Non-pigmented ciliary epithelial cell (primary cell): ENCODE measurements at regions not wholly inside any gene's neighbourhood (a gene's known extent, or its start where the extent isn't known, plus 50 kb on each side); places are given as distances from the start of the nearest gene placed in this dataset.

Experiments
- DNase-seq: peaks from one replicate; pipeline ENCODE4 v3.0.0-alpha.2; 2010; ENCODE audit warnings: low read depth

- no peak for DNase-seq
Observed at GRCh38 chr1:229114315-229114714, 156.6 kb upstream of the RAB4A start.

DNA sequence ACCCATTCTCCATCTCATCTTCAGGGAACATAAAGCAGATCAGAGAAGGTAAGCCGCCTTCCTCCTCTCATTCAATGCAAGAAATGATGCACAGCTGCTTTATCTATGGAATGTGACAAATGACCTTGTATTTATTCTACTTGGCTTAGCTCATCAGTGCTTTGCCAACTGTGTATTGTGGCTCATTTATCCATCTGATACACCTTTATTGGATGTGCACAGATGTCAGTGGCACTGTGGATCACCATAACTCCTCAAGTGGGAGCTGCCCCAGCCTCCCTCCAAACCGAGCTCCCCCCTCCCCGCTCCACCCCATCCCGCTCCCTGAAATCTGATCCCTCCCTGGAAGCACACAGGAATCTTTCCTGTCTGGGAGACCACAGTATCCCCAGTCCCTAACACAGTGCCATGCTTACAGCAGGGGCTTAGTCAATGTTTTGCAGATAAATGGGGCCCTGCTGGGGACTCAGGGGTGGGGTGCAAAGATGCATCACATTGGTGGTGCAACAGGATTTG is 156.0 kb upstream of the RAB4A start:
- DNase-seq, result no peak

DNA sequence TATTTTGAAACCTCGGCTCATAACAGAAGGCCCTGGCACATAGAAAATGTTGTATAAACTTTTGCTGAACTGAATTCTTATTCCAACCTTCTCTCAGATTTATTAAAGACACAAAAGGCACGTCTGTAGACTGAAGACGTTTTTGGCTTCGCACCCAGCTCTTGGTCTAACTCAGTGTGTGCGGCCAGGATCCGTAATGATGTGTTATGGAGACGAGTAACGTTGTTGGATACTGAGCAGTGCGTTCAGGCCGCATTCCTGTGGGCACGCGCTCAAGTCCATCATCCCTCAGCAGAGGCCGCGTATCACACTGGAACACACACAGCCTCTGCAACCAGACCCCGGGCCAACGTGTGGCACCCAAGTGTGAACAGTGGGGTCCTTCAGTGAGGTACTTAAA is 154.8 kb upstream of the RAB4A start:
- DNase-seq, result no peak

DNA sequence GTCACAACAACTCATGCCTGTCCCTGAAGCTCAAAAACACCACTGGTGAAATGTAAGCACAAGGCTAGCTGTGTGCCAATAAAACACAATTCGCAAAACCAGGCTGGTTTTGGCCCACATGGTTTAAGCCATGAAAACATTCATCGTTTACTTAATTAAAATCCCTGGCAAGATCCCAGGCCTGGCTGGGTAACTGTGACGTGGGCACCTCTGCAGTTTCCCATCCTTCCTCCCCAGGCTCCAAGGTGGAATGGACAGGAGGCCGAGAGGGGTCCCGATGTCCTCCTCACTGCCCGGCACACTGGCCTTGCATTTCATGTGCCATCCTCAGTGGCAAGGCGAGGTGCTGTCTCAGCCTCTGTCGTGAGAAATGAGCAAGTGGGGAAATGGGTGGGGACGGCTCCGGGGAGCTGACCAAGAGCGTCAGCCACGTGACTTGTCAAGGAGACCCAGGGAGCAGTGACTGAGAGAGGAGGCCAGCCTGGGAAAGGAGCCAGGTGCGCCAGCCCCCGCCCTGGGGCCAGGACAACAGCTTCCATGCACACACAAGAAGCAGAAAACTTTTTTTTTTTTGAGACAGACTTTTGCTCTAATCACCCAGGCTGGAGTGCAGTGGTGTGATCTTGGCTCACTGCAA is 153.1 kb upstream of the RAB4A start:
- no peak for DNase-seq

GRCh38 chr1:229118477-229119061 is 152.3 kb upstream of the RAB4A start:
- no peak for DNase-seq

DNA sequence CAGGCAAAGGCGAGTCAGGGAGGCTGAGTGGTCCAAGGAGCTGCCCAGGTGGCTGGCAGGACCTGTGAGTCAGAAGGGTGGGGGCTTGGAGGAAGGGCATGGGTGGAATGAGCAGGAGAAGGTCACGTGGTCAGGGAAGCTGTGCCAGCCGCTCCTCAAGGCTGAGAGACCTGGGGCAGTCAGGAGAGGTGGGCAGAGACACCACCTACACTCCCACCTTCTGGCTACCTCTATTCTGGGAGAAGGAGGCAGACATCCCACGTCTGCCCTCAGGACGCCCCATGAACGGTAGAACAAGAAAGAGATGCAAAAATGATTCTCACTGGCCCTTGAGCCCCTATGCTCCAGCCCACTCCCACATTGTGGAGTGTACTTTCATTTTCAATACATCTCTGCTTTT is 151.8 kb upstream of the RAB4A start:
- DNase-seq, result no peak

GRCh38 chr1:229119876-229120275 is 151.0 kb upstream of the RAB4A start:
- no peak for DNase-seq

GRCh38 chr1:229121845-229122436 is 149.0 kb upstream of the RAB4A start:
- no peak for DNase-seq

GRCh38 chr1:229122606-229123005 is 148.3 kb upstream of the RAB4A start:
- DNase-seq, result no peak

GRCh38 chr1:229124116-229124515 is 146.8 kb upstream of the RAB4A start:
- DNase-seq, result no peak

- DNase-seq, result no peak
Observed at GRCh38 chr1:229124520-229125124, 146.3 kb upstream of the RAB4A start.

DNA sequence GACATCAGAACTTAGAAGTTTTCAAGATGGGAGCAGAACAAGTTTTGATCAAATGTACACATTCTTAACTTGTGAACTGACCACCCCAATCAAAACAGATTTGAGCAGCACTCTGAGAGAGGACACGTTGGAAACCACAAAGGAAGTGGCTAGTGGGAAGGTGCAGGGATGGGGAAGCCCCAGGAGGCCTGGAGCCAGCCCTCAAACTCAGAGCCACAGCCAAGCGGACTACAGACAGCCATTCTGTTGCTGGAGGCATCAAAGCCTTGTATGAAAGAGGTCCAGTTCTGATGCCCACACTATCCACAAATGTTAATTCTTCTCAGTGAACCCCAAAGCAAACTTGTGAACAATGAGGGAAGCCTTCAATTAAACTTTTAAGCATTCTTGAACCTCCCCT is 143.6 kb upstream of the RAB4A start:
- DNase-seq, result peak; percentile 15

GRCh38 chr1:229128066-229128608 is 142.8 kb upstream of the RAB4A start:
- DNase-seq, result no peak

GRCh38 chr1:229129301-229130027 is 141.4 kb upstream of the RAB4A start:
- no peak for DNase-seq

- no peak for DNase-seq
Observed at GRCh38 chr1:229130028-229130668, 140.8 kb upstream of the RAB4A start.

DNA sequence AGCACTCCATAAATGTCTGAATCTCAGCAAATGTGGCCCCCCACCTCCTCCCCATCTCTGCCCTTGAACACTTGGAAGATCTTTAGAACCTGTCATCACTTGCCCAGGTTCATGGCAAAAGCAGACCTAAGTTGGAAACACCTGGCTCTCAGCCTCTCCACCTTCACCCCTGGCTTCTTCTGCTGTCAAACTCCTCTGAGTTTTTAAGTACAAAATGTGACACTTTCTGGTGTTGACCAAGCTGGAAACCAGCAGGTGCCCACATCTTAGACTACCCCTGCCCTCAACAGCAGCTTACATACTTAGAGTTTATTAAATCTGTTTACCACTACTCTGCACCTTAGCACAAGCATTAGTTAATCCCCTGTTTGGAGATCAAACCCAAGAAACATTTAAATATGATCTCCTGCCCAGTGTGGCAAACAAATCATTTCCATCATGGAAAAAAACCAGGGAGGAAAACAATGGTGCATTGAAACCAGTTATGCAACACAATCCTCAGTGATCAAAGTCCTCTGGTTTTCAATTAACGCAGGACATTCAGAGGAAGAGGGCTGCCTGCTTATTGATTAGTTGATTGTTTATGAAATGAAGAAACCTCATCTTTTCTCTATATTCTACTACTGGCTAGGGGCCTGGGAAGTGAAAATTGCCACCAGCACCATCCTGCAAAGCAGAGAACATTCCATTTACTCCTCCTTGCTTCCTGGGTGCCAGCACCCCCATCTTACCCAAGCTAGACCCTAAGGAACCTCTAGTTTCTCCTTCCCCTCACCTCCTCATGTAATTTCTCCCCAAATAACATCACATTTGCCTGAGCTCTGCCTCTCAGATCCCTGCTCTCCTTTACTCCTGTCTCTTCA is 139.4 kb upstream of the RAB4A start:
- no peak for DNase-seq

DNA sequence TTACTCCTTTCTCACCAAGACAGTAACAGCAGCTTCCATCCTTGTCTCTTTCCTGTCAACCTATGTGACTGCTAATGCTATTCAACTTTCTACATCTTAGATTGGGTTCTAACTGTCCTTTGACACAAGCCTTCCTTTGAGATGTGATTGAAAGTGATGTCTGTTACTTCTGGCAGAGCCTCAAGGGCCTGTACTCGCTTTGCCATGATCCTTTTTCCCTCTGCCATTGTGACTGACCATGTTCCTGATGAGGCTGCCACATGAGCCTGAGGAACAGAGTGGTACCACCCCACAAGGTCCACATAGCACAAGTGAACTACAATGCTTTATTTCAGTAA is 138.8 kb upstream of the RAB4A start:
- no peak for DNase-seq

GRCh38 chr1:229132706-229133105 is 138.2 kb upstream of the RAB4A start:
- no peak for DNase-seq

DNA sequence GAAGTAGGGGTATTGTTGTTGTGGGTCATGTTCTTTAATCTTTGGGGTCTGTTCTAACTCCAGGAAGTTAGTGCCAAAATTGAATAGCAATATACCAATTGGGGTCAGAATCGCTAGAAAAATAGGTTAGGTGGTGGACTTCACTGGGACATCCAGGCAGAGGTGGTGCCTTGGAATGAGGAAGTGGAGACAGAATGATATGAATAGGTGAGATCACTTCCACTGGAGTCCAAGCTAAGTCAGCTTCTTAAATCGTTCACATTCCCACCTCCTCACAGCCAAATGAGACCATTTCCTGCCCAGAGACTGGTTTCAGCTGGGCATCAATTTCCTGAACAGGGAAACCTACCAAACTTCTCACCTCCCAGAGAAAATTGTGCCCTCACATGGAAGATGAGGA is 137.8 kb upstream of the RAB4A start:
- DNase-seq, result no peak

DNA sequence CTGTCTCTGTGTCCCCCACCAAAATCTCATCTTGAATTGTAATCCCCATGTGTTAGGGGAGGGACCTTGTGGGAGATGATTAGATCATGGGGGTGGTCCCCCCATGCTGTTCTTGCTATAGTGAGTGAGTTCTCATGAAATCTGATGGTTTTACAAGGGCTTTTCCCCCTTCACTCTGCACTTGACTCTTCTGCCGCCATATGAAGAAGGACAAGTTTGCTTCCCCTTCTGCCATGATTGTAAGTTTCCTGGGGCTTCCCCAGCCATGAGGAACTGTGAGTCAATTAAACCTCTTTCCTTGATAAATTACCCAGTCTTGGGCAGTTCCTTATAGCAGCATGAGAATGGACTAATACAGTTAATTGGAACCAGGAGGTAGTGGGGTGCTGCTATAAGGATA is 137.1 kb upstream of the RAB4A start:
- no peak for DNase-seq
